Uterus (tissue), 3 donors: ENCODE measurements at regions not wholly inside any gene's neighbourhood (a gene's known extent, or its start where the extent isn't known, plus 50 kb on each side); places are given as distances from the start of the nearest gene placed in this dataset.

Source experiments
- DNase-seq, 2 donors: peaks; one replicate each; pipeline ENCODE4 v3.0.0-alpha.2; 2019 to 2020
- H3K27ac ChIP-seq, 2 donors: fragments of 200-600 bp; sonication (generic); 1 replicate in 1 of 2; 2 replicates in 1 of 2; pipeline ENCODE4 v1.5.1; 2016 to 2018
- H3K27me3 ChIP-seq, 2 donors: fragments of 200-600 bp; sonication (generic); one replicate each; pipeline ENCODE4 v1.5.1; 2018 to 2019; ENCODE audit warnings: control low read depth in 1 of 2
- H3K36me3 ChIP-seq, 2 donors: fragments of 200-600 bp; sonication (generic); one replicate each; pipeline ENCODE4 v1.5.1; 2019; ENCODE audit warnings: control low read depth in 1 of 2
- H3K4me1 ChIP-seq, 2 donors: fragments of 200-600 bp; sonication (generic); one replicate each; pipeline ENCODE4 v1.5.1; 2018 to 2019; ENCODE audit warnings: control low read depth in 1 of 2
- H3K4me3 ChIP-seq, 2 donors: fragments of 200-600 bp; sonication (generic); 1 replicate in 1 of 2; 2 replicates in 1 of 2; pipeline ENCODE4 v1.5.1; 2018 to 2019; ENCODE audit warnings: mild to moderate bottlenecking in 1 of 2
- H3K9me3 ChIP-seq, 2 donors: fragments of 200-600 bp; sonication (generic); one replicate each; pipeline ENCODE4 v1.5.1; 2019; ENCODE audit warnings: control low read depth in 1 of 2
- CTCF ChIP-seq, 4 experiments: fragments of 200-600 bp in 2 of 4; fragments of 450-650 bp in 2 of 4; sonication (generic) in 2 of 4; IDR thresholded peaks; one replicate each; pipeline ENCODE4 v1.5.1; 2016 to 2019; ENCODE audit warnings: antibody characterized with exemption in 4 of 4, mild to moderate bottlenecking in 2 of 4, moderate library complexity in 1 of 4
- POLR2A ChIP-seq, 2 donors: fragments of 450-650 bp; IDR thresholded peaks; one replicate each; pipeline ENCODE4 v1.6.1; 2016; ENCODE audit warnings: antibody characterized with exemption in 2 of 2, mild to moderate bottlenecking in 1 of 2, moderate library complexity in 1 of 2
- intact Hi-C: fragments of 100-400 bp; cut with DNase I; formaldehyde crosslinking; loops from one replicate; pipeline ENCODE4 v1.15.1; 2023; ENCODE audit warnings: low total_unique reads
- donor health status: DM: yes; HTN: yes; CAD: no.

- no peak for DNase-seq
- TF ChIP-seq POLR2A (IDR thresholded peaks at IDR 0.05) (no peak), CTCF (IDR thresholded peaks at IDR 0.05) (no peak)
- Histone ChIP-seq H3K27me3 (no peaks in the 10 kb centered on the region), H3K9me3 (no peaks in the 10 kb centered on the region), H3K27ac (no peak overlapping the region), H3K36me3 (no peaks in the 10 kb centered on the region), H3K4me3 (no peak overlapping the region), H3K4me1 (peaks cover 11 to 23% of the 10 kb centered on the region in 2 donors)
- intact Hi-C loops, result no loop called here
Measured at GRCh38 chr15:39494462-39494861, 86.4 kb upstream of the THBS1 start.

GRCh38 chr15:39495871-39496840, 84.7 kb upstream of the THBS1 start:
- H3K4me1 ChIP-seq, result peaks cover 11 to 15% of the 10 kb centered on the region in 2 donors

GRCh38 chr15:39497016-39497758, 83.7 kb upstream of the THBS1 start:
- intact Hi-C loops, result no loop called here
- TF ChIP-seq CTCF (IDR thresholded peaks at IDR 0.05), result no peak
- TF ChIP-seq POLR2A (IDR thresholded peaks at IDR 0.05), result no peak
- H3K9me3 ChIP-seq, result no peaks in the 10 kb centered on the region
- H3K27me3 ChIP-seq, result no peaks in the 10 kb centered on the region
- H3K4me1 ChIP-seq, result peaks cover 13 to 17% of the 10 kb centered on the region in 2 donors
- DNase-seq, result no peak
- H3K36me3 ChIP-seq, result no peaks in the 10 kb centered on the region
- peak overlapping the region; percentile 77 to 84 for H3K27ac ChIP-seq
- no peak overlapping the region for H3K4me3 ChIP-seq

More at GRCh38 chr15:39495871-39496840, 84.7 kb upstream of the THBS1 start:
- no peak overlapping the region for H3K4me3 ChIP-seq
- intact Hi-C loops, result no loop called here
- peak overlapping the region; percentile 77 to 84 for H3K27ac ChIP-seq
- no peaks in the 10 kb centered on the region for H3K9me3 ChIP-seq
- TF ChIP-seq POLR2A (IDR thresholded peaks at IDR 0.05) (no peak), CTCF (IDR thresholded peaks at IDR 0.05) (no peak)
- no peaks in the 10 kb centered on the region for H3K36me3 ChIP-seq
- no peaks in the 10 kb centered on the region for H3K27me3 ChIP-seq
- DNase-seq, result no peak

- DNase-seq, result no peak
- H3K36me3 ChIP-seq, result no peaks in the 10 kb centered on the region
- H3K27me3 ChIP-seq, result no peaks in the 10 kb centered on the region
- peaks cover 5 to 12% of the 10 kb centered on the region in 2 donors for H3K4me1 ChIP-seq
- peak overlapping the region; percentile 77 to 84 for H3K27ac ChIP-seq
- intact Hi-C loops, result no loop called here
- no peaks in the 10 kb centered on the region for H3K9me3 ChIP-seq
- H3K4me3 ChIP-seq, result no peak overlapping the region
- TF ChIP-seq CTCF (IDR thresholded peaks at IDR 0.05) (no peak), POLR2A (IDR thresholded peaks at IDR 0.05) (no peak)
Measured at GRCh38 chr15:39497759-39498565, 82.9 kb upstream of the THBS1 start.
